ENCODE measurements at regions not wholly inside any gene's neighbourhood (a gene's known extent, or its start where the extent isn't known, plus 50 kb on each side); places are given as distances from the start of the nearest gene placed in this dataset.

DNA sequence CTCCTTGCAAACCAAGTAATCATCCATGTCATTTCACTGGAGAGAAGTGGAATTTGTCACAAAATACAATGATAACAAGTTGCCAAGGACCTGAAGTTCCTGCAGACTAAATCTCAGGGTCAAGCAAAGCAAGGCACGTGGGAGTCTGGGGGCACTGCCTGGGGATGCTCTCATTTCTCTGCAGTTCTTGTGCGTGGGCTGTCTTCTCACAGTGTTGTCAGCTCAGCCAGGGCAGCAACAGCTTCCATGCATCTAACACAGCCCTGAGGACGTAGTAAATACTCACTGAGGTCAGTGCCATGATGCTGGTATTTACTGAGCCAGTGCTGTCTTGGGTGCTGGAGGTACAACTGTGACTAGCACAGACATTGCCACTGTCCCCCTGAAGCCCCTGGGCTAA is 62.9 kb upstream of the CMKLR1 start:
- TF ChIP-seq POLR2A (IDR thresholded peaks at IDR 0.05), result no peak
- TF ChIP-seq, protein P1, sequence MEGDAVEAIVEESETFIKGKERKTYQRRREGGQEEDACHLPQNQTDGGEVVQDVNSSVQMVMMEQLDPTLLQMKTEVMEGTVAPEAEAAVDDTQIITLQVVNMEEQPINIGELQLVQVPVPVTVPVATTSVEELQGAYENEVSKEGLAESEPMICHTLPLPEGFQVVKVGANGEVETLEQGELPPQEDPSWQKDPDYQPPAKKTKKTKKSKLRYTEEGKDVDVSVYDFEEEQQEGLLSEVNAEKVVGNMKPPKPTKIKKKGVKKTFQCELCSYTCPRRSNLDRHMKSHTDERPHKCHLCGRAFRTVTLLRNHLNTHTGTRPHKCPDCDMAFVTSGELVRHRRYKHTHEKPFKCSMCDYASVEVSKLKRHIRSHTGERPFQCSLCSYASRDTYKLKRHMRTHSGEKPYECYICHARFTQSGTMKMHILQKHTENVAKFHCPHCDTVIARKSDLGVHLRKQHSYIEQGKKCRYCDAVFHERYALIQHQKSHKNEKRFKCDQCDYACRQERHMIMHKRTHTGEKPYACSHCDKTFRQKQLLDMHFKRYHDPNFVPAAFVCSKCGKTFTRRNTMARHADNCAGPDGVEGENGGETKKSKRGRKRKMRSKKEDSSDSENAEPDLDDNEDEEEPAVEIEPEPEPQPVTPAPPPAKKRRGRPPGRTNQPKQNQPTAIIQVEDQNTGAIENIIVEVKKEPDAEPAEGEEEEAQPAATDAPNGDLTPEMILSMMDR (IDR thresholded peaks at IDR 0.05 in 4 of 5, conservative IDR thresholded peaks at IDR 0.05 in 1 of 5), result no peak

All from gastrocnemius medialis (tissue), 4 donors.